GM21737 (cell line): ENCODE measurements at regions not wholly inside any gene's neighbourhood (a gene's known extent, or its start where the extent isn't known, plus 50 kb on each side); places are given as distances from the start of the nearest gene placed in this dataset.

Experiments
- ATAC-seq: cut with Tn5 transposase; IDR thresholded peaks from one replicate; pipeline ENCODE4 v1.9.1; 2021; ENCODE audit warnings: mild to moderate bottlenecking, moderate library complexity; ENCODE audit not compliant: unreplicated experiment

- no peak for ATAC-seq
Observed at GRCh38 chr2:56693501-56693900, 509.7 kb downstream of the CCDC85A start.

- no peak for ATAC-seq
Observed at GRCh38 chr2:56703001-56703400, 519.2 kb downstream of the CCDC85A start.

GRCh38 chr2:56705713-56706112, 521.9 kb downstream of the CCDC85A start:
- ATAC-seq = no peak

GRCh38 chr2:56707218-56707617, 523.4 kb downstream of the CCDC85A start:
- no peak for ATAC-seq

- no peak for ATAC-seq
Observed at GRCh38 chr2:56707650-56708049, 523.9 kb downstream of the CCDC85A start.

GRCh38 chr2:56709181-56709580, 525.4 kb downstream of the CCDC85A start:
- ATAC-seq = no peak

GRCh38 chr2:56713161-56713676, 529.4 kb downstream of the CCDC85A start:
- no peak for ATAC-seq

GRCh38 chr2:56713978-56714377, 530.2 kb downstream of the CCDC85A start:
- ATAC-seq = no peak

GRCh38 chr2:56714400-56714799, 530.6 kb downstream of the CCDC85A start:
- ATAC-seq = no peak

- ATAC-seq = no peak
Observed at GRCh38 chr2:56715683-56716082, 531.9 kb downstream of the CCDC85A start.

- no peak for ATAC-seq
Observed at GRCh38 chr2:56718413-56718812, 534.6 kb downstream of the CCDC85A start.

- ATAC-seq = no peak
Observed at GRCh38 chr2:56729212-56729611, 545.4 kb downstream of the CCDC85A start.

GRCh38 chr2:56732946-56733345, 549.2 kb downstream of the CCDC85A start:
- ATAC-seq = no peak

- no peak for ATAC-seq
Observed at GRCh38 chr2:56739413-56739812, 555.6 kb downstream of the CCDC85A start.

GRCh38 chr2:56741601-56742102, 557.9 kb downstream of the CCDC85A start:
- no peak for ATAC-seq

GRCh38 chr2:56743807-56744206, 560.0 kb downstream of the CCDC85A start:
- no peak for ATAC-seq

- no peak for ATAC-seq
Observed at GRCh38 chr2:56749152-56749752, 565.5 kb downstream of the CCDC85A start.

GRCh38 chr2:56753182-56753581, 569.4 kb downstream of the CCDC85A start:
- no peak for ATAC-seq

- ATAC-seq = no peak
Observed at GRCh38 chr2:56754066-56754615, 570.4 kb downstream of the CCDC85A start.

- ATAC-seq = no peak
Observed at GRCh38 chr2:56754627-56755026, 570.8 kb downstream of the CCDC85A start.

- no peak for ATAC-seq
Observed at GRCh38 chr2:56757884-56758545, 574.2 kb downstream of the CCDC85A start.

- no peak for ATAC-seq
Observed at GRCh38 chr2:56763683-56764082, 579.9 kb downstream of the CCDC85A start.
